GM06990 (cell line): ENCODE measurements at regions not wholly inside any gene's neighbourhood (a gene's known extent, or its start where the extent isn't known, plus 50 kb on each side); places are given as distances from the start of the nearest gene placed in this dataset.

Experiments used
- DNase-seq: peaks from one replicate; pipeline ENCODE4 v3.0.0-alpha.2; 2011; ENCODE audit not compliant: insufficient read length; ENCODE audit errors: extremely low read depth
- H3K27me3 ChIP-seq: replicated peaks from 2 replicates; pipeline ENCODE4 v1.6.0; 2011; ENCODE audit warnings: low read length; ENCODE audit not compliant: control insufficient read depth, insufficient read depth
- H3K36me3 ChIP-seq: 2 replicates; pipeline ENCODE4 v1.5.1; 2011; ENCODE audit warnings: low read length; ENCODE audit not compliant: control insufficient read depth, insufficient read depth
- H3K4me3 ChIP-seq: replicated peaks from 2 replicates; pipeline ENCODE4 v1.5.1; 2011; ENCODE audit warnings: low read depth, mild to moderate bottlenecking, control low read depth, low read length
- CTCF ChIP-seq: IDR thresholded peaks from 2 replicates; pipeline ENCODE4 v1.5.1; 2011; ENCODE audit warnings: low read length, control low read depth, mild to moderate bottlenecking, inconsistent platforms; ENCODE audit not compliant: insufficient read depth, poor library complexity, severe bottlenecking

GRCh38 chr6:14655201-14656061, 537.9 kb downstream of the CD83 start:
- DNase-seq = no peak
- Histone ChIP-seq H3K27me3 (no peaks in the 10 kb centered on the region; the same call in none of the 2 replicates), H3K4me3 (no peak overlapping the region), H3K36me3 (no peaks in the 10 kb centered on the region)
- no peak for TF ChIP-seq CTCF

GRCh38 chr6:14656078-14656521, 538.5 kb downstream of the CD83 start:
- TF ChIP-seq CTCF = no peak
- H3K4me3 ChIP-seq = no peak overlapping the region
- H3K36me3 ChIP-seq = no peaks in the 10 kb centered on the region
- H3K27me3 ChIP-seq = no peaks in the 10 kb centered on the region; the same call in none of the 2 replicates
- no peak for DNase-seq

- TF ChIP-seq CTCF = no peak
- Histone ChIP-seq H3K4me3 (no peak overlapping the region), H3K27me3 (no peaks in the 10 kb centered on the region; the same call in none of the 2 replicates), H3K36me3 (no peaks in the 10 kb centered on the region)
- no peak for DNase-seq
Measured at GRCh38 chr6:14656649-14657048, 539.1 kb downstream of the CD83 start.

- DNase-seq = no peak
- no peak overlapping the region for H3K4me3 ChIP-seq
- no peak for TF ChIP-seq CTCF
- no peaks in the 10 kb centered on the region; the same call in 1 of the 2 replicates for H3K27me3 ChIP-seq
- H3K36me3 ChIP-seq = no peaks in the 10 kb centered on the region
Measured at GRCh38 chr6:14658030-14658429, 540.5 kb downstream of the CD83 start.

- no peak for TF ChIP-seq CTCF
- no peaks in the 10 kb centered on the region for H3K36me3 ChIP-seq
- no peaks in the 10 kb centered on the region; the same call in 1 of the 2 replicates for H3K27me3 ChIP-seq
- H3K4me3 ChIP-seq = no peak overlapping the region
- DNase-seq = no peak
Measured at GRCh38 chr6:14658886-14659561, 541.5 kb downstream of the CD83 start.
